Karpas-422 (cell line): ENCODE measurements at regions not wholly inside any gene's neighbourhood (a gene's known extent, or its start where the extent isn't known, plus 50 kb on each side); places are given as distances from the start of the nearest gene placed in this dataset.
A peak's percentile ranks its signal among the peaks of the same experiment; 100 is the strongest.

Source experiments
- DNase-seq: peaks from one replicate; pipeline ENCODE4 v3.0.0-alpha.2; 2015
- H2AFZ ChIP-seq: fragments of 200-600 bp; sonication (generic); 2 replicates; pipeline ENCODE4 v1.6.1; 2014; ENCODE audit warnings: antibody characterized with exemption, low read length, mixed read lengths
- H3K27ac ChIP-seq: fragments of 200-600 bp; sonication (generic); 2 replicates; pipeline ENCODE4 v1.5.1; 2014; ENCODE audit warnings: mild to moderate bottlenecking, low read length, moderate library complexity
- H3K27me3 ChIP-seq: fragments of 200-600 bp; sonication (generic); 2 replicates; pipeline ENCODE4 v1.6.1; 2014; ENCODE audit warnings: low read length, mixed read lengths
- H3K36me3 ChIP-seq: fragments of 200-600 bp; sonication (generic); 2 replicates; pipeline ENCODE4 v1.6.1; 2014; ENCODE audit warnings: low read length, mixed read lengths; ENCODE audit not compliant: insufficient read depth
- H3K4me1 ChIP-seq: fragments of 200-600 bp; sonication (generic); 2 replicates; pipeline ENCODE4 v1.6.1; 2014; ENCODE audit warnings: mild to moderate bottlenecking, low read length, mixed read lengths
- H3K4me2 ChIP-seq: fragments of 200-600 bp; sonication (generic); 2 replicates; pipeline ENCODE4 v1.6.1; 2014; ENCODE audit warnings: low read length, low read depth, mild to moderate bottlenecking; ENCODE audit not compliant: poor library complexity, severe bottlenecking
- H3K4me3 ChIP-seq: fragments of 200-600 bp; sonication (generic); 2 replicates; pipeline ENCODE4 v1.5.1; 2014; ENCODE audit warnings: mild to moderate bottlenecking, antibody characterized with exemption, low read length, mixed read lengths
- H3K79me2 ChIP-seq: fragments of 200-600 bp; sonication (generic); 2 replicates; pipeline ENCODE4 v1.6.1; 2014; ENCODE audit warnings: mild to moderate bottlenecking, low read length, mixed read lengths
- H3K9ac ChIP-seq: fragments of 200-600 bp; sonication (generic); 2 replicates; pipeline ENCODE4 v1.6.0; 2014; ENCODE audit warnings: low read length
- H3K9me2 ChIP-seq: fragments of 200-600 bp; sonication (generic), shearing (Covaris generic); replicated peaks from 2 replicates; pipeline ENCODE4 v1.6.0; 2014; ENCODE audit warnings: mild to moderate bottlenecking, low read length, moderate library complexity; ENCODE audit not compliant: insufficient read depth
- H3K9me3 ChIP-seq: fragments of 300-700, 200-600 bp; sonication (generic); 2 replicates; pipeline ENCODE4 v1.6.1; 2014; ENCODE audit warnings: low read length, mixed read lengths
- H4K20me1 ChIP-seq: fragments of 200-600 bp; sonication (generic); 2 replicates; pipeline ENCODE4 v1.6.1; 2014; ENCODE audit warnings: mild to moderate bottlenecking, antibody characterized with exemption, low read length, low read depth; ENCODE audit not compliant: insufficient read depth

DNA sequence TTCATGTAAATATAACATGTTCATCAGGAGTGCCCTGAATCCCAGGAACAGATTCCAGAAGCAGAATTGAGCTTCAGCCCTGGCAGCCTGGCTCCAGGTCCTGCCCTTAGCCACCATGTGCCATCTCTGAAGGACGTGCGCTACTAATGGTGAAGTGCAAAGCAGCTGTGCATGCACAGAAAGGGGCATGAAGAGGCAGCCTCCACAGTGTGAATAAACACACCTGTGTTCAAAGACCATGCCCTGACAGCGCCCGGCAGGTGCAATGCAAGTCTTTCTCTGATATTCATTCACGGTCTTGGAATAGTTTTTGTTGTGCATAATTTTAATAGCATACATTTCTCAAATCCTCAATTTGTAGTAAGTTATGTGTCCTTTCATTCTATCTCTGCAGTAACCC is 250.4 kb upstream of the TCERG1L start:
- no peaks in the 10 kb centered on the region for H4K20me1 ChIP-seq
- no peaks in the 10 kb centered on the region for H3K9me2 ChIP-seq
- H3K9ac ChIP-seq = no peak overlapping the region
- H2AFZ ChIP-seq = no peak overlapping the region
- H3K27ac ChIP-seq = no peak overlapping the region
- H3K9me3 ChIP-seq = no peaks in the 10 kb centered on the region
- H3K79me2 ChIP-seq = no peaks in the 10 kb centered on the region
- no peak overlapping the region for H3K4me3 ChIP-seq
- no peak overlapping the region for H3K4me2 ChIP-seq
- H3K4me1 ChIP-seq = no peaks in the 10 kb centered on the region
- no peaks in the 10 kb centered on the region for H3K36me3 ChIP-seq
- H3K27me3 ChIP-seq = no peaks in the 10 kb centered on the region
- DNase-seq = no peak

DNA sequence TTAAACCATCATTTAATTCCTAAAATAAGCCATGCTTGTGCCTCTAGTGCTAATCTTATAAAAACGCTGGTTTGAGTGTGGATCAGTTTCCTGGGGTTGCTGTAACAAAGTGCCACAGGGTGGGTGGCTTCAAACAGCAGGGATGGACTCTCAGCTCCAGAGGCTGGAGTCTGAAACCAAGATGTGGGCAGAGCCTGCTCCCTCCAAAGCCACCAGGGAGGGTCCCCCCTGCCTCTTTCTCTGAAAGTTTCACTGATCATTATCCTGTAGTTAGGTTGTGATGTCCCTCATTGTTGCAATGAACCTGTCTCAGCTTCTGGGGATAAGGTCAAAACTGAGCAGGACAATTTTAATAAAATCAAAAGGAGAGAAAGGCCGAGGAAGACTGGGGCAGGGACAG is 251.9 kb upstream of the TCERG1L start:
- no peak overlapping the region for H3K4me2 ChIP-seq

DNA sequence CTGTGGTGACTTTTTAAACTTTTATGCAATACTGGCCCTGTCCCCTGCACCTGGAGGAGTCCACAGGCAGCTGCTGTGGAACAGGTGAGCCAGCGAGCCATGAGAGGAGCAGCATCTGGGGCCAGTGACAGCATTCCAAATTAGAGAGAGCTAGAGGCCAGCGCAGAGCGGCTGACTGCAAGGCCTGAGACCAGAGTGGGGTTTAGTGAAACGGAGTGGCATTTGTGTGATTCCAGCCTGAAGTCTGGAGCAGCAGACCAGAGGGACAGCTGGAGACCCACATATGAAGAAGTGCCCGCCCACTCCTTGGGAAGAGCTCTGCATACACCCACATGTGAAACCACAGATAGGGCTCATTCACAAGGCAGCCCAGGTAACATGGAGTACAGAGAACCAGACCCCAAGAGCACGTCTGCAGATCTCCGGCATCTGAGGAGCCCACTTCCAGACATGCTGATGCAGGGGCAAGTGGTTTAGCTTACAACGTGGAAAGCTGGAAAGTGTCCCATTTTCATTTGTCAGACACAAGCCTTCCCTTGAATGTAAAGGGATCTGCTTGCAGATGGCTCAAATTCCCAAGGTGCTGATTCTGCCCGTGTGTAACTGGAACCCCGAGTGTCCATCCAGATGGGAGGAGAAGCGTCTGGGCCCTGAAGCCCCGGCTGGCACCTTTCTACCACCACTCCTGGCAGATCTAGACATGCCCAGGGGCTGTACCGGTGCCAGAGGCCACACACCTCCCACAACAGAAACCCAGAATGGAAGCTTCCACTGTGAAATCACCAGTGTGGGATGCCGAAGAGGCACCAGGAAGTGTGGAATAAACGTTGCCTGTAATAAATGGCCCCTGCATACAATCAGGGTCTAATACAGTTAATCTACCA is 256.0 kb upstream of the TCERG1L start:
- Histone ChIP-seq H3K9ac (no peak overlapping the region), H3K27me3 (no peaks in the 10 kb centered on the region), H4K20me1 (no peaks in the 10 kb centered on the region), H3K36me3 (no peaks in the 10 kb centered on the region), H2AFZ (no peak overlapping the region), H3K79me2 (no peaks in the 10 kb centered on the region), H3K4me1 (no peaks in the 10 kb centered on the region), H3K9me2 (no peaks in the 10 kb centered on the region), H3K4me3 (no peak overlapping the region), H3K27ac (no peak overlapping the region), H3K4me2 (no peak overlapping the region), H3K9me3 (no peaks in the 10 kb centered on the region)
- DNase-seq = no peak

More for the DNA sequence above, 251.9 kb upstream of the TCERG1L start:
- DNase-seq = no peak
- no peaks in the 10 kb centered on the region for H3K27me3 ChIP-seq
- no peaks in the 10 kb centered on the region for H3K36me3 ChIP-seq
- H3K9me2 ChIP-seq = no peaks in the 10 kb centered on the region
- no peak overlapping the region for H3K9ac ChIP-seq
- no peak overlapping the region for H2AFZ ChIP-seq
- no peaks in the 10 kb centered on the region for H3K79me2 ChIP-seq
- H3K4me3 ChIP-seq = no peak overlapping the region
- no peak overlapping the region for H3K27ac ChIP-seq
- no peaks in the 10 kb centered on the region for H3K4me1 ChIP-seq
- no peaks in the 10 kb centered on the region for H3K9me3 ChIP-seq
- no peaks in the 10 kb centered on the region for H4K20me1 ChIP-seq

DNA sequence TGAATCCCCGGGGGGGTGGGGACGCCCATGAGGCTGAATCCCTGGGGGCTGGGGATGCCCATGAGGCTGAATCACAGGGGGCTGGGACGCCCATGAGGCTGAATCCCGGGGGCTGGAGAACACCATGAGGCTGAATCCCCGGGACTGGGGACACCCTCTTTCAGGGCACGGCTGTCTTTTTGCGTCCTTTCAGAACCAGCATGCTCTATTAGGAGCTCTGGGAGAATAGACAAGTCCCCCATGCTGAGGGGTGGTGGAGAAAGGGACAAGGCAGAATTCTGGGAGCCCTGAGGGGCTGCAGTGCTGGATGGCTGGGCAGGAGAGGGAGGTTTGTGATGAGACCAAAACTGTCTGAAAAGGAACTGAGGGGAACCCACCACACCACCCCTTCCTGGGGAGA is 257.3 kb upstream of the TCERG1L start:
- no peak overlapping the region for H3K4me2 ChIP-seq
- H3K27ac ChIP-seq = no peak overlapping the region
- H3K27me3 ChIP-seq = no peaks in the 10 kb centered on the region
- no peak overlapping the region for H3K4me3 ChIP-seq
- no peaks in the 10 kb centered on the region for H3K79me2 ChIP-seq
- no peaks in the 10 kb centered on the region for H3K4me1 ChIP-seq
- no peaks in the 10 kb centered on the region for H3K36me3 ChIP-seq
- no peaks in the 10 kb centered on the region for H4K20me1 ChIP-seq
- no peak overlapping the region for H3K9ac ChIP-seq
- H3K9me2 ChIP-seq = no peaks in the 10 kb centered on the region
- no peak for DNase-seq
- no peaks in the 10 kb centered on the region for H3K9me3 ChIP-seq
- H2AFZ ChIP-seq = no peak overlapping the region

DNA sequence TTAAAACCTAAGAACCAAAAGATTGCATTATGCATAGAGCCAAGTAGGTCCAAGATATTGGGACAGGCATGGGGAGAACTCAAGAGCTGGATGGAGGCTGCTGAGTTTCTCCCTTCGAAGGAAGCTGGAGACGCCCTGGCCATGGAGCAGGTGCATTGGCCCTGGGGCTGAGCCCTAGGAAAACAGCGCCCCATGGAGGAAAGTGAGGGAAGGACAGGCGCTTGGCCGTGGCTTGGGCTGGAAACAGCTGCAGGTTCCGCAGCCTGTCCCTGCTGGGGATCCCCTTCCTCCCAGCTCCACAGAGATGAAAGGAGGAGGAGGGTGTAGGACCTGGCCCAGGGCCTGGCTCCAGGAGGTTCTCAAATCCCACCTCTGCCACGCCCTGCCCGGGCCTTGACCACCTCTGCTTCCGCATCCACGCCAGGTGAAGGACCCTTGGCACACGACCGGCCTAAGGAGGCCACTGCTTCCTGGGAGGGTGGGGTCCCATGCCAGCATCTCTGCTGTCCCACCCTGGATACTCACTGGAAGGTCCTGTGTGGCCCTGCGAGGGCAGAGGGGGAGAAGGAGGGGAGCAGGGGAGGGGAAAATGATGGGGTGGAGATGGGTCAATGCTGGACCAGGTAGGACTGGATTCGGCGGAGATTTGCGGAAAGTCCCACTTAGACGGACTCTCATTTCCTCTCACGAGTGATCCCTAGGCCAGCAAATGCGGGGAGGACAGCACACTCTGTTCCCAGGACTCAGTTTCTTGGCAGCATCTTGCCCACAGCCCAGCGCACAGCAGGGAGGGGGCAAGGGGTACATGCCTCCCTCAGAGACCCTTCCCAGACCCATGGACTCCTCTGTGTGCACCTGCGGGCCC is 258.6 kb upstream of the TCERG1L start:
- H3K36me3 ChIP-seq = no peaks in the 10 kb centered on the region
- H4K20me1 ChIP-seq = no peaks in the 10 kb centered on the region
- H3K9me2 ChIP-seq = no peaks in the 10 kb centered on the region
- no peak overlapping the region for H3K4me3 ChIP-seq
- H3K9ac ChIP-seq = no peak overlapping the region
- H2AFZ ChIP-seq = no peak overlapping the region
- no peak overlapping the region for H3K4me2 ChIP-seq
- H3K9me3 ChIP-seq = no peaks in the 10 kb centered on the region
- peak; percentile 66 for DNase-seq
- H3K4me1 ChIP-seq = no peaks in the 10 kb centered on the region
- no peaks in the 10 kb centered on the region for H3K27me3 ChIP-seq
- no peaks in the 10 kb centered on the region for H3K79me2 ChIP-seq
- H3K27ac ChIP-seq = no peak overlapping the region

DNA sequence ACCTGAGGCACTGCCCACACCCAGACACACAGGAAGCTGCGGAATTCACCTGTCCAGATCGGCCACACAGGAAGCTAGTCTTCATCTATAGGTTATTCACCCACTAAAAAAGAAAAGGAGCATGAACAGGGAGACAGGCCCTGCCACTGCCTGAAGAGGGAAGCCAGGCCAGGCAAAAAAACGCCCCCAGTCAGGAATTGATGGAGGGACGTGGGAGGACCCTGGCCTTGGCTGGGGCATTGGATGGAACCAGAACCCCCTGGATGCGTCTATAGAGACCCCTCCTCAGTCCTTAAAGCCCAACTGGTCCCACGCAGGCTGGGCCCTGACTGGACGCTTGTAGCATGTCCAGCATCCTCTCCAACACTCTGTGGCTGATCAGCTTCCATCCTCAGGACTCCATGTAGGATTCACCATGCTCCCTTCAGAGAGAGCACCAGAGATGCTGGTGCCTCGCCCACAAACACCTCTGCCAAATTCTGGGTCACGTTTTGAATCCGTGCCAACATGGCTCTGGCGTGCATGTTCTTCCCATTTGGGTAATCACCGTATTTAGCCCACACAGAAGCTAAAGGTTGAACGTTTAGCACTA is 259.3 kb upstream of the TCERG1L start:
- no peaks in the 10 kb centered on the region for H3K36me3 ChIP-seq
- no peak overlapping the region for H3K4me3 ChIP-seq
- H3K27me3 ChIP-seq = no peaks in the 10 kb centered on the region
- no peaks in the 10 kb centered on the region for H3K4me1 ChIP-seq
- H3K27ac ChIP-seq = no peak overlapping the region
- no peak overlapping the region for H2AFZ ChIP-seq
- H3K79me2 ChIP-seq = no peaks in the 10 kb centered on the region
- H3K9ac ChIP-seq = no peak overlapping the region
- H3K4me2 ChIP-seq = no peak overlapping the region
- H3K9me2 ChIP-seq = no peaks in the 10 kb centered on the region
- H4K20me1 ChIP-seq = no peaks in the 10 kb centered on the region
- no peak for DNase-seq
- no peaks in the 10 kb centered on the region for H3K9me3 ChIP-seq

DNA sequence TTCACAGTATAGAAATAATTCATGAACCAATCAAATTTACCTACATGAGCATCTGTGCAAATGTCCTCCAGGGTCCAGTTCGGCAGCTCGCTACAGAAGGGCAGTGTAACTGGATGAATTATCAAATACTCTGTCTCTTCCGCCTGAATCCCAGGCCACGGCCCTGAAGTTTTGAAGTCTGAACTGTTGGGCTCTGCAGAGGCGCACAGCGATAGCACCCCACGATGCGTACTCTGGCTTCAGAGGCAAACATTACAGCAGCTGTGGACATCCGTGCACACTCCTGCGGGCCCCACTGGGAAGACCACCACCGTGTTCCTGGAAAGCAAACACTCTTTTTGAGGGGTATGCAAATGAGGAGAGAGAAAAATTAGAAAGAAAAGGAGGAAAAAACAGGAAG is 259.8 kb upstream of the TCERG1L start:
- H3K79me2 ChIP-seq = no peaks in the 10 kb centered on the region
- H3K36me3 ChIP-seq = no peaks in the 10 kb centered on the region
- no peaks in the 10 kb centered on the region for H3K4me1 ChIP-seq
- H2AFZ ChIP-seq = no peak overlapping the region
- no peaks in the 10 kb centered on the region for H4K20me1 ChIP-seq
- H3K9ac ChIP-seq = no peak overlapping the region
- H3K9me3 ChIP-seq = no peaks in the 10 kb centered on the region
- no peaks in the 10 kb centered on the region for H3K27me3 ChIP-seq
- no peaks in the 10 kb centered on the region for H3K9me2 ChIP-seq
- H3K4me3 ChIP-seq = no peak overlapping the region
- H3K4me2 ChIP-seq = no peak overlapping the region
- H3K27ac ChIP-seq = no peak overlapping the region
- DNase-seq = no peak

DNA sequence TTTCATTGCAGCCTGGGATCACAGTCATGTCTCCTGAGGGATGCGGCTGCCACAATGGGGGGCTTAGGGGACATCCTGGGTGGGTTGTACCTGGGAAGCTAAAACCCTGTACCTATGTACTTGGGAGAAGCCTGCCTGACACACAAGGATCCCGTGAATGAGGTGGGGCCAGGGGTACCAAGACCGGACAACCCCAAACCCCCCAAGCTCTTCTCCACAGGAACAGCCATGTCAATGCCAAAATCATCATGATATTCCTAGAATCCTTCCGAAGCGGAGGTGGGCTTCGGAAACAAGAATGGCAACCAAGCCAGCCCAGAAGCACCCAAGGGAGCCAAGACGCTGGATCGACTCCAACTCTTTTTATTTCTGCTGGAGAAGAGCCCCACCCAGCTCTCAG is 260.3 kb upstream of the TCERG1L start:
- H3K27me3 ChIP-seq = no peaks in the 10 kb centered on the region
- H3K27ac ChIP-seq = no peak overlapping the region
- H2AFZ ChIP-seq = no peak overlapping the region
- H3K9ac ChIP-seq = no peak overlapping the region
- H3K36me3 ChIP-seq = no peaks in the 10 kb centered on the region
- H3K79me2 ChIP-seq = no peaks in the 10 kb centered on the region
- no peak overlapping the region for H3K4me2 ChIP-seq
- H3K4me1 ChIP-seq = no peaks in the 10 kb centered on the region
- no peaks in the 10 kb centered on the region for H4K20me1 ChIP-seq
- H3K9me2 ChIP-seq = no peaks in the 10 kb centered on the region
- H3K4me3 ChIP-seq = no peak overlapping the region
- DNase-seq = no peak
- no peaks in the 10 kb centered on the region for H3K9me3 ChIP-seq
